Astrocyte of the cerebellum (primary cell): ENCODE measurements at regions not wholly inside any gene's neighbourhood (a gene's known extent, or its start where the extent isn't known, plus 50 kb on each side); places are given as distances from the start of the nearest gene placed in this dataset.
"Not testable (repeated sequence)": the region's sequence is repeated elsewhere in the genome, so short reads cannot be mapped to it uniquely, and the experiment has no call there.

ENCODE experiments used
- DNase-seq: peaks from one replicate; pipeline ENCODE4 v3.0.0-alpha.2; 2011; ENCODE audit warnings: low read depth
- H3K4me3 ChIP-seq: 2 replicates; pipeline ENCODE4 v1.5.1; 2011; ENCODE audit warnings: mild to moderate bottlenecking, low read depth, low read length, moderate library complexity
- CTCF ChIP-seq: IDR thresholded peaks from 2 replicates; pipeline ENCODE4 v1.5.1; 2012; ENCODE audit warnings: low read length, low read depth, moderate library complexity, mild to moderate bottlenecking; ENCODE audit errors: missing control alignments
- in situ Hi-C: cut with HindIII; loops from 2 replicates; pipeline ENCODE4 v1.10.0; 2017; ENCODE audit warnings: low sequenced_read_pairs

- no peak overlapping the region for H3K4me3 ChIP-seq
- in situ Hi-C loops = no loop called here
- no peak for TF ChIP-seq CTCF
- DNase-seq = no peak
These were observed 1811.2 kb upstream of the PCDH10 start for GRCh38 chr4:131337936-131338335.

GRCh38 chr4:131339137-131339536 is 1810.0 kb upstream of the PCDH10 start:
- in situ Hi-C loops = no loop called here
- no peak overlapping the region for H3K4me3 ChIP-seq
- DNase-seq = no peak
- no peak for TF ChIP-seq CTCF

GRCh38 chr4:131344761-131345160 is 1804.3 kb upstream of the PCDH10 start:
- TF ChIP-seq CTCF = no peak
- no peak overlapping the region for H3K4me3 ChIP-seq
- DNase-seq = no peak
- in situ Hi-C loops = loop anchor here (5.0 kb wide), 1 partner anchor 37 kb away; no protein-coding TSS in a partner anchor

GRCh38 chr4:131347816-131348215 is 1801.3 kb upstream of the PCDH10 start:
- no peak for DNase-seq
- in situ Hi-C loops = no loop called here
- H3K4me3 ChIP-seq = no peak overlapping the region
- TF ChIP-seq CTCF = no peak

- in situ Hi-C loops = no loop called here
- no peak overlapping the region for H3K4me3 ChIP-seq
- DNase-seq = no peak
- no peak for TF ChIP-seq CTCF
These were observed 1800.8 kb upstream of the PCDH10 start for GRCh38 chr4:131348263-131348662.

- H3K4me3 ChIP-seq, in situ Hi-C loops, DNase-seq: not testable (repeated sequence)
These were observed 1796.7 kb upstream of the PCDH10 start for GRCh38 chr4:131352371-131352770.

GRCh38 chr4:131366714-131367113 is 1782.4 kb upstream of the PCDH10 start:
- in situ Hi-C loops = no loop called here
- DNase-seq = no peak
- H3K4me3 ChIP-seq = no peak overlapping the region
- no peak for TF ChIP-seq CTCF
